Uterus (tissue), 2 donors: ENCODE measurements at regions not wholly inside any gene's neighbourhood (a gene's known extent, or its start where the extent isn't known, plus 50 kb on each side); places are given as distances from the start of the nearest gene placed in this dataset.

Source experiments
- CTCF ChIP-seq, 4 experiments: fragments of 200-600 bp in 2 of 4; fragments of 450-650 bp in 2 of 4; sonication (generic) in 2 of 4; IDR thresholded peaks; one replicate each; pipeline ENCODE4 v1.5.1; 2016 to 2019; ENCODE audit warnings: antibody characterized with exemption in 4 of 4, mild to moderate bottlenecking in 2 of 4, moderate library complexity in 1 of 4
- POLR2A ChIP-seq, 2 donors: fragments of 450-650 bp; IDR thresholded peaks; one replicate each; pipeline ENCODE4 v1.6.1; 2016; ENCODE audit warnings: antibody characterized with exemption in 2 of 2, mild to moderate bottlenecking in 1 of 2, moderate library complexity in 1 of 2

GRCh38 chr9:23412046-23412445, 414.0 kb downstream of the ELAVL2 start:
- TF ChIP-seq CTCF (IDR thresholded peaks at IDR 0.05): no peak
- TF ChIP-seq POLR2A (IDR thresholded peaks at IDR 0.05): no peak
